OCI-M2 (cell line): ENCODE measurements at regions not wholly inside any gene's neighbourhood (a gene's known extent, or its start where the extent isn't known, plus 50 kb on each side); places are given as distances from the start of the nearest gene placed in this dataset.

Experiments
- DNase-seq: peaks from one replicate; lab custom pipeline; 2025; ENCODE audit not compliant: unreplicated experiment; lab: John Stamatoyannopoulos, UW

DNA sequence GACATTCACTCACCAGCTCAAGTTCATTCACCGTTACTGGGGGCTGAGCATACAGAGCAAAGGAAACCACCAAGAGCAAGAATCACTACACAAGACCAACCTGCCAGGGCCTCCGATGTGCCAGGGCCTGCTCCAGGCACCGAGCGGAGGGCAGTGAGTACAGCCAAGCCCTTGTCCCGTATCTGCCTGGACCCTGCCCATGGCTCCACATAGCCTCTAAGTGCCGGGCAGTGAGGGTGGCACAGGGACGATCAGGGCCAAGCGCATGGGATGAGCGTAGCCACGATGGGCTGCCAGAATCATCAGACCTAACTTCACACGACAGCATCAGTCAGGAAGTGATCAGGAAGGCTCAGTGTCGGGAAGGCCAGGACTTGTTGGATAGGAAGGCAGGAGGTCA is 199.6 kb downstream of the BCL11B start:
- DNase-seq = no peak

GRCh38 chr14:99072956-99073355 is 199.0 kb downstream of the BCL11B start:
- no peak for DNase-seq

GRCh38 chr14:99073431-99073830 is 198.6 kb downstream of the BCL11B start:
- DNase-seq = no peak

DNA sequence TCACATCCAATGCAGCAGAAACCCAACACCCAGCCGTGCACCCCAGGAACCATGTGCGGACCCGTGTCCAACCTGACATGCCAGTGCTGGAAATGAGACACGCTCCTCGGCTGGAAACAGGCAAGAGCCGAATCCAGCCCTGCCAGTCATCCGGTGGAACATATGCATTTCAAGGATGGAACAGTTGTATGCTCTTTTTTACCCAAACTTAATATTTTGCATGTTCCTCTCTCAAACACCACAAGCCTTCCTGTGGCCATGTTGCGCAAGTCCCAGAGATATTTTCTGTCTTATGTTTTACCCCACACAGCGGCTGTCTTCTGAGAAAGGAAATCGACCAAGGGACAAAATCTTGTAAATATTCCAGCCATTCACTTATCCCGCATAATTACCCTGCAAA is 196.9 kb downstream of the BCL11B start:
- no peak for DNase-seq

DNA sequence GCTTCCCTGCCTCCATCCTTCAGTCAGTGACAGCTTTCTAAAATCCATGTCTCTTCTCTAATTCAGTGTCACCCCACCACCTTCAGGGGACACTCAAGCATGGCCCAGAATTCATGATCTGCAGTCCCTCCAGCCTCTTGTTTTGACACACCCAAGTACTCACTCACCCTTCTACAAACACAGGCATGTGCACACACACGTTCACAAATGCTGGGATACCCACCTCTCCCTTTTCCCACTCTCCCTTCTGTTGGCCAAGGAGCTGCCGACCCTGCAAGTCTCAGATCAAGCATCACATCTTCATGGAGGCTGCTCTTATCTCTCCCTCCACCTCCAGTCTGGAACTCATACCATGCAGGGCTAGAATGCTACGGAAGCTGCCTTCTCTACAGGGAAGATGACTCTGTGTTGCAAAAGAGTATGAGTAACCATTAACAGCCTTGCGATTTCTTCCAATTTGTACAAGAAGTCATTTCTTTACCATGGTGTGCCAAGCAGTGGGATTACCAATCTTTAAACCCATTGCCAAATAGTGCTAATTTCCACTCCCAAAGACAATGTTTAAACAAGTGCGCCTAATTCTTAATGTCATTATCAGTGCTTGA is 196.1 kb downstream of the BCL11B start:
- no peak for DNase-seq

GRCh38 chr14:99077076-99077843 is 194.7 kb downstream of the BCL11B start:
- DNase-seq = no peak

GRCh38 chr14:99077844-99078236 is 194.2 kb downstream of the BCL11B start:
- no peak for DNase-seq

GRCh38 chr14:99078426-99078825 is 193.6 kb downstream of the BCL11B start:
- no peak for DNase-seq

GRCh38 chr14:99079061-99079727 is 192.8 kb downstream of the BCL11B start:
- no peak for DNase-seq

DNA sequence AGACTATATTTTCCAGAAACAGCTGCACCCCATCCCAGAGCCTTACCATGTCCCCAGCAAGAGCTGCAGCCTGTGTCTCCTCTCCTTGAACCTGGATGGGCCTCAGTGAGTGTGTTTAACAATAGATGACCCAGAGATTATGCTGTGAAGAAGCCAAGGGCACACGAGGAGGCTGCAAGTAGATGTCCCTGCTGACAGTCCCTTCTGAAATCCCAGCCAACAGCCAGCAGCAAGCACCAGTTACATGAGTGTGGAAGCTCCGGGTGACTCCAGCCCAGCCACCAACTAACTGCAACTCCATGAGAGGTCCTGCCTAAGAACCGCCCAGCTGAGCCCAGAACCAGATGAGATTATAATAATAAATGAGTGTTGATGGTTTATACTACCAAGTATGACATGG is 191.7 kb downstream of the BCL11B start:
- DNase-seq = no peak

DNA sequence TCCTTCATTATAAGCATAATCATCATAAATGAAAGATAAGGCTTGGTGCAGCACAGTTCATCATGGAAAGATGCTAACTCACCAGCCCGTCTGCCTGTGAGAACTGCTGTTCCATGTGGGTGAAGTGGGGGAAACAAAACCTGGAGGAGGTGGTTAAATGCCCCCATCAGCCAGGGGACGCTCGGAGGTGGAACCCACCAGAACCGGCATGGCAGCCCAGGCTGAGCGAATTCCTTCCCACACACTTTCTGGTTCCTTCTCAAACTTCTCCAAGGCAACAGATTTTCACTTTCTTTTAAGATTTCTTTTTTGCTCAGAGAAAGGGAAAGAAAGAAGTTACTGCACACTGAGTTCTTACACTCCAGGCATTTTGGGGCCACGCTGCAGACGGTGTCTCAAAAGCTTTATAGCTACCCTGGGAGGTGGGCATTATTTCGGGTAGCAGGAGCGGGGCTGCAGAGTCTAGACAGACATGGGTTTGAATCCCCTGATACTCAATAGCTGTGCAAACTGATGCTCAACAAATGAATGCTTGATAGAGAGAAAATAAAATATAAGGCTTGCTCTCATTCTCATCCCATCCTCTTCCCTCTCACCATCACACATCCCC is 190.7 kb downstream of the BCL11B start:
- DNase-seq = no peak

DNA sequence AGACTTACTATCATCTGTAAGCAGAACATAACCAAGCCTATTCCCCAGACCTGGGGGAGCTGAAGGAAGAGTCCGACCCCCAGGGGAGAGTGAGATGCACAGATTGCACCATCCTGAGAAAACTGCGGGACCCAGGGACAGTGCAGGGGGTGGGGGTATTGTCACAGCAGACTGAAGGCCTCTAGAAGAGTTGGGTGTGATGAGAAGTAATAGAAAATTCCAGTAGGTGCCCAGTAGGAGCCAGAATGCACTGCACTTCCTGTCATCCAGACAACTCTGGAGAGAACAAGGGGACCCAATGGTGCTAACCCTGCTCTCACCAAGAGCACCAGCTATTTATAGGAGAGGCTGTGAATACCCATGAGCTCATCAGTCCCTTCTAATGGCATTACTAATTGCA is 190.1 kb downstream of the BCL11B start:
- DNase-seq = no peak

DNA sequence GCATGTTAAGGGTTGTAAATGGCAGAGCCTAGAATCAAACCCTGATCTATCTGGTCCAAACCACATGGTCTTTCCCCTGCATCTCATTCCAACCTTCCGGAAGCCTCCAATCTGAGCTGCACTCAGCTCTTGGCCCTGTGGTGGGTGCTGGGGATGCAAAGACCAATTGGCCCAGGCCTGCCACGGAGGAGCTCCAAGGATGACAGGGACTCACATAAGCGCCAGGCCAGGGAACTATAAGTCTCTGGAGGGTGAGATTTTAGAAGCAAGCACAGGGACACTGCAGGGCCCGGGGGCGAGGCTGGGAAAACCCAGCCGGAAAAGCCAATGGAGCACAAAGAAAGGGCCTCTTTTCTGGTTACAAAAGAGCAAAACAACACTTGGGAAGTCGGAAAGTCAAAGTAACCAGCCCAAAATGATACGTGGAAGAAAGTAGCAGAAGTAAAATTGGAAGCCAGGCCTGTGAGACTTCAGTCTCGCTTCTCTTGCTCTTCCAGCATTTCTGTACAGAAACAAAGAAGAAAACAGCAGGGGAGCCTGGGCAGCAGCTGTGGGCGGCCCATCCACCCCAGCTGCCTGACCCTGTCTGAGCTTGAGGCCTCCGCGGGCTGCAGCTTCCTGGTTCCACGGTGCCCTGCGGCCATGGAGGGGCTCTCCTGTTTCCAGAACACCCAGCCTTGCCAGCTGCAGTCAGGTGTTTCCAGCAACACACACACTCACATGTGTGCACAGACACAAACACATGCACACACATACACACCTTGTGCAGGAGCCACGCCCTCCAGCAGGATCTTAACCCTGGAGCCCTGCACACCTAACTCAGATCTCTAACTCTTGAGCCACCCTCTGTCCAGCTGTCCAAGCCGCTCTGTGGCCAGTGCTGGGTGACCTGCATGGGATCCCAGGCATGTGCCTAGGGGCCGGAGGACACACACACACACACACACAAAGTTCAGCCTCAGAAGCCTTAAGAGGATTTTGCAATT is 178.2 kb downstream of the BCL11B start:
- DNase-seq = no peak

GRCh38 chr14:99094901-99095300 is 177.1 kb downstream of the BCL11B start:
- DNase-seq = no peak

- DNase-seq = no peak
These were observed 176.6 kb downstream of the BCL11B start for GRCh38 chr14:99095369-99095768.

- no peak for DNase-seq
These were observed 173.8 kb downstream of the BCL11B start for GRCh38 chr14:99098199-99098598.

GRCh38 chr14:99099051-99099787 is 172.8 kb downstream of the BCL11B start:
- DNase-seq = no peak

- DNase-seq = no peak
These were observed 171.3 kb downstream of the BCL11B start for GRCh38 chr14:99100497-99101270.

GRCh38 chr14:99101855-99102461 is 170.0 kb downstream of the BCL11B start:
- no peak for DNase-seq
